ENCODE measurements at regions not wholly inside any gene's neighbourhood (a gene's known extent, or its start where the extent isn't known, plus 50 kb on each side); places are given as distances from the start of the nearest gene placed in this dataset.
"Not testable (repeated sequence)": the region's sequence is repeated elsewhere in the genome, so short reads cannot be mapped to it uniquely, and the experiment has no call there.

DNA sequence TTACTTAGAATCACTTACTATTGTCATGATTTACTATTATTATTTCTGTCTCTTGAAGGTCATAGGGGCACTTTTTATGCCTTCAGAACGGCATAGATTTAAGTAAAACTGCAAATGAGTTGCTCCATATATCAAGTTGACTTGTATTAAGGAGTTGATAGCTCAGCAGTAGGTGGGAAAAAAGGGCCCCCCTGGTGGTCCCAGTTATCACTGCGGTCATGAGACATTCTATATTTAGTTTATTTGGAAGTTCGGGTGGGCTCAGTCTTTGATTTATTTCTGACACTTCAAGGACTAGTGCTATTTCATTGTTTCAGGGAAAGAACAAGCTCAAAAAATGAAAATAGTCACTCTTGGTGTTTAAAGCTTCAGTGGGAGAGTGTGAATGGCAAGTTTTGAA is 159.3 kb downstream of the SLC24A2 start:
- WGBS (ENCODE audit: extremely low coverage, insufficient coverage, low lambda C conversion rate), result no CpG with 5 or more reads among the region's 3 CpGs

DNA sequence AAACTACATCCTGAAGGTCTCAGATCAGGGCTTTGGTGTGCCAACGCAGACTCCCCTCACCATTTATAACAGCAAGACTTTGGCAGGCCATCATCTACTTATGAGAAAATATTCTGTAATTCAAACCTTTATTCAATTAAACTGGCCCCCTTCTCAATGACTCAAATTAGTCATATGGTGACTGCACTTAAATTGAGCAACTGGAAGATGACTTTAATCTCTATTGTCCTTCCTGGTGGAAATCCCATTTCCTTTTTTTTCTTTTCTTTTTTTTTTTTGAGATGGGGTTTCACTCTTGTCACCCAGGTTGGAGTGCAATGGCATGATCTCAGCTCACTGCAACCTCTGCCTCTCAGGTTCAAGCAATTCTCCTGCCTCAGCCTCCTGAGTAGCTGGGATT is 163.4 kb downstream of the SLC24A2 start:
- H3K56ac ChIP-seq (ENCODE audit: low read length); H3K18ac ChIP-seq (ENCODE audit: low read length); H2AK5ac ChIP-seq (ENCODE audit: low read length); H3K4me2 ChIP-seq (ENCODE audit: low read length); H2BK15ac ChIP-seq (replicated peaks; ENCODE audit: low read depth); H3K36me3 ChIP-seq (ENCODE audit: control insufficient read depth, insufficient read depth, low read length); H2BK120ac ChIP-seq (ENCODE audit: low read depth, low read length); H2BK5ac ChIP-seq (ENCODE audit: low read length); H4K8ac ChIP-seq (ENCODE audit: low read depth, low read length); DNase-seq; H3K27me3 ChIP-seq (ENCODE audit: insufficient read depth, low read length, poor library complexity); H3K23ac ChIP-seq (ENCODE audit: low read length); H3K4me3 ChIP-seq (ENCODE audit: low read length); H3K27ac ChIP-seq (ENCODE audit: low read depth, low read length); H3K79me2 ChIP-seq (ENCODE audit: control insufficient read depth, insufficient read depth, low read length); H3K79me1 ChIP-seq (ENCODE audit: low read length); H3K4me1 ChIP-seq (ENCODE audit: control insufficient read depth, low read depth, low read length); H4K5ac ChIP-seq (ENCODE audit: low read length); H3K4ac ChIP-seq (ENCODE audit: low read depth, low read length); H3K9ac ChIP-seq (ENCODE audit: low read length): not testable (repeated sequence)
- WGBS (ENCODE audit: extremely low coverage, insufficient coverage, low lambda C conversion rate), result no CpG with 5 or more reads among the region's 1 CpG

More for the DNA sequence above, 159.3 kb downstream of the SLC24A2 start:
- Histone ChIP-seq H2BK120ac (ENCODE audit: low read depth, low read length) (no peak overlapping the region), H3K36me3 (ENCODE audit: control insufficient read depth, insufficient read depth, low read length) (no peaks in the 10 kb centered on the region), H3K4me1 (ENCODE audit: control insufficient read depth, low read depth, low read length) (no peaks in the 10 kb centered on the region), H3K23ac (ENCODE audit: low read length) (no peak overlapping the region), H2AK5ac (ENCODE audit: low read length) (no peak overlapping the region), H3K79me2 (ENCODE audit: control insufficient read depth, insufficient read depth, low read length) (no peaks in the 10 kb centered on the region), H4K5ac (ENCODE audit: low read length) (no peak overlapping the region), H3K4ac (ENCODE audit: low read depth, low read length) (no peak overlapping the region), H3K56ac (ENCODE audit: low read length) (no peak overlapping the region), H3K4me2 (ENCODE audit: low read length) (no peak overlapping the region), H3K27me3 (ENCODE audit: insufficient read depth, low read length, poor library complexity) (no peaks in the 10 kb centered on the region), H3K4me3 (ENCODE audit: low read length) (no peak overlapping the region), H2BK15ac (replicated peaks; ENCODE audit: low read depth) (no peak overlapping the region), H2BK5ac (ENCODE audit: low read length) (no peak overlapping the region), H3K27ac (ENCODE audit: low read depth, low read length) (no peak overlapping the region), H3K9ac (ENCODE audit: low read length) (no peak overlapping the region), H3K79me1 (ENCODE audit: low read length) (no peaks in the 10 kb centered on the region), H3K18ac (ENCODE audit: low read length) (no peak overlapping the region), H4K8ac (ENCODE audit: low read depth, low read length) (no peak overlapping the region)
- DNase-seq, result peak; percentile 26

DNA sequence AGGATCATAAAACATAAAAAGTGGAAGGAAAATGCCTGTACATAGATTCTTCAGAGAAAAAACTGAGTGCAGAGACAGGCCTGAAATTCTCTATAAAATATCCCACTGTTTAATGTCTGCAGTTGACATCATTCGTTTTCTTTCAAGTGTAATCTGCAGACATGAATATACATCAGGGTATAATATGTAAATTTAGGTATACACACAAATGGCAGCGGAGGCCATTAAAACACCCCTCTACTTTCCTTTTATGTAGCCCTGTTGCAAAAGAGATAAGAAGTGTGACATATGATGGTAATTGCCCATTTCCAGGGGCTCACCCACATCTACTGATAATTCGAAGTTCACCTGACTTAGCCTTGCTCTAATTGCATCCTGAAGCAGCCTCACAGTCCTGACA is 164.3 kb downstream of the SLC24A2 start:
- no peak overlapping the region for H3K4me3 ChIP-seq (ENCODE audit: low read length)
- no peak overlapping the region for H3K4me2 ChIP-seq (ENCODE audit: low read length)
- peaks cover 2% of the 10 kb centered on the region for H3K4me1 ChIP-seq (ENCODE audit: control insufficient read depth, low read depth, low read length)
- no peak overlapping the region for H3K18ac ChIP-seq (ENCODE audit: low read length)
- no peak overlapping the region for H2BK5ac ChIP-seq (ENCODE audit: low read length)
- no peak overlapping the region for H3K27ac ChIP-seq (ENCODE audit: low read depth, low read length)
- H4K8ac ChIP-seq (ENCODE audit: low read depth, low read length), result no peak overlapping the region
- H2BK15ac ChIP-seq (replicated peaks; ENCODE audit: low read depth), result no peak overlapping the region
- no peaks in the 10 kb centered on the region for H3K79me1 ChIP-seq (ENCODE audit: low read length)
- H2BK120ac ChIP-seq (ENCODE audit: low read depth, low read length), result no peak overlapping the region
- no peak overlapping the region for H3K9ac ChIP-seq (ENCODE audit: low read length)
- H3K36me3 ChIP-seq (ENCODE audit: control insufficient read depth, insufficient read depth, low read length), result no peaks in the 10 kb centered on the region
- no peak overlapping the region for H4K5ac ChIP-seq (ENCODE audit: low read length)
- H3K4ac ChIP-seq (ENCODE audit: low read depth, low read length), result no peak overlapping the region
- DNase-seq, result peak; percentile 16
- H2AK5ac ChIP-seq (ENCODE audit: low read length), result no peak overlapping the region
- no peaks in the 10 kb centered on the region for H3K27me3 ChIP-seq (ENCODE audit: insufficient read depth, low read length, poor library complexity)
- no peaks in the 10 kb centered on the region for H3K79me2 ChIP-seq (ENCODE audit: control insufficient read depth, insufficient read depth, low read length)
- no peak overlapping the region for H3K56ac ChIP-seq (ENCODE audit: low read length)
- WGBS (ENCODE audit: extremely low coverage, insufficient coverage, low lambda C conversion rate), result no CpG with 5 or more reads among the region's 3 CpGs
- H3K23ac ChIP-seq (ENCODE audit: low read length), result no peak overlapping the region

DNA sequence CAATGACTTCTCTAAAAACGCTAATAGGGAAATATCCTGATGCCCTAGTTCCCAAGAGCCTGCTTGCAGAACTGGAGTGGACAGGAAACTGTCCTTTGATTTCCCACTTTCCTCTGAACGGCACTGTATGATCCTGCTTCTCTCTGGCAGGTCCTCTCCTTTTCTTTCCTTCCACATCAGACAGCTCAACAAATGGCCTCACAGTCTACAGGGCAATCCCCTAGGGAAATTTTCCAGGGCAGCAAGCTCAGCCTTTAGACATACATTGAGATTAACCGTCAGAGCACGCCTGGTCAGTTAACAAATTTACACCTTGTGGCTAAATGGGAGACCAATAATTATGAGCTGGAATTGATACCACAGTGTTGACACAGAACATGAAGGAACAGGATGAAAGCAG is 164.9 kb downstream of the SLC24A2 start:
- no peaks in the 10 kb centered on the region for H3K79me1 ChIP-seq (ENCODE audit: low read length)
- no peaks in the 10 kb centered on the region for H3K79me2 ChIP-seq (ENCODE audit: control insufficient read depth, insufficient read depth, low read length)
- WGBS (ENCODE audit: extremely low coverage, insufficient coverage, low lambda C conversion rate), result no CpG with 5 or more reads among the region's 4 CpGs
- H3K4ac ChIP-seq (ENCODE audit: low read depth, low read length), result peak overlapping the region; percentile 36
- no peak overlapping the region for H4K5ac ChIP-seq (ENCODE audit: low read length)
- H3K4me2 ChIP-seq (ENCODE audit: low read length), result no peak overlapping the region
- H3K4me1 ChIP-seq (ENCODE audit: control insufficient read depth, low read depth, low read length), result peaks cover 2% of the 10 kb centered on the region
- H3K4me3 ChIP-seq (ENCODE audit: low read length), result no peak overlapping the region
- H2BK15ac ChIP-seq (replicated peaks; ENCODE audit: low read depth), result no peak overlapping the region
- no peak overlapping the region for H2BK120ac ChIP-seq (ENCODE audit: low read depth, low read length)
- no peak overlapping the region for H4K8ac ChIP-seq (ENCODE audit: low read depth, low read length)
- peak; percentile 48 for DNase-seq
- no peak overlapping the region for H3K56ac ChIP-seq (ENCODE audit: low read length)
- H3K18ac ChIP-seq (ENCODE audit: low read length), result no peak overlapping the region
- no peak overlapping the region for H2AK5ac ChIP-seq (ENCODE audit: low read length)
- no peak overlapping the region for H3K9ac ChIP-seq (ENCODE audit: low read length)
- no peak overlapping the region for H3K27ac ChIP-seq (ENCODE audit: low read depth, low read length)
- H3K36me3 ChIP-seq (ENCODE audit: control insufficient read depth, insufficient read depth, low read length), result no peaks in the 10 kb centered on the region
- H2BK5ac ChIP-seq (ENCODE audit: low read length), result no peak overlapping the region
- no peak overlapping the region for H3K23ac ChIP-seq (ENCODE audit: low read length)
- no peaks in the 10 kb centered on the region for H3K27me3 ChIP-seq (ENCODE audit: insufficient read depth, low read length, poor library complexity)

DNA sequence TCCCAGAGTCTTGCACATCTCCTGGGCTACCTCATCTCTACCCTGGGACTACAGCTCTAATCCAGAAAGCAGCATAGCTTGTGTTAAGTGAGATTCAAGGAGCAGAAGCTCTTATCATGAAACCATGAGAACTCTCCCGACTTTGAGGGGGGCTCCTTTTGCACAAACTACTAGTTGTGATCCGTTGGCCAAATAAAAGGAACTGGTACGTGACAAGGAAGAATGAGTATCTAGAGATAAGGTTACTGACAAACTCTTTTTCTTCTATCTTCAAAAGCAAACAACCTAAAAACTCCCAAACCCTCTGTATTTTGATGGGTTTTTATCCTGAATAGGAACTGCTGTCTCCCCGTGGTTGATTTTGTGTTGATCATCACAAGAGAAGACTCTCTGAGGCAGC is 168.5 kb downstream of the SLC24A2 start:
- Histone ChIP-seq H3K9ac (ENCODE audit: low read length) (no peak overlapping the region), H3K4me3 (ENCODE audit: low read length) (no peak overlapping the region), H3K4ac (ENCODE audit: low read depth, low read length) (no peak overlapping the region), H3K23ac (ENCODE audit: low read length) (no peak overlapping the region), H2BK15ac (replicated peaks; ENCODE audit: low read depth) (no peak overlapping the region), H3K27ac (ENCODE audit: low read depth, low read length) (no peak overlapping the region), H3K56ac (ENCODE audit: low read length) (no peak overlapping the region), H3K4me2 (ENCODE audit: low read length) (no peak overlapping the region), H3K36me3 (ENCODE audit: control insufficient read depth, insufficient read depth, low read length) (no peaks in the 10 kb centered on the region), H3K79me1 (ENCODE audit: low read length) (no peaks in the 10 kb centered on the region), H2BK5ac (ENCODE audit: low read length) (no peak overlapping the region), H3K79me2 (ENCODE audit: control insufficient read depth, insufficient read depth, low read length) (no peaks in the 10 kb centered on the region), H3K27me3 (ENCODE audit: insufficient read depth, low read length, poor library complexity) (no peaks in the 10 kb centered on the region), H2AK5ac (ENCODE audit: low read length) (no peak overlapping the region), H4K8ac (ENCODE audit: low read depth, low read length) (no peak overlapping the region), H2BK120ac (ENCODE audit: low read depth, low read length) (no peak overlapping the region), H4K5ac (ENCODE audit: low read length) (no peak overlapping the region), H3K18ac (ENCODE audit: low read length) (no peak overlapping the region), H3K4me1 (ENCODE audit: control insufficient read depth, low read depth, low read length) (peaks cover 2% of the 10 kb centered on the region)
- no CpG with 5 or more reads among the region's 4 CpGs for WGBS (ENCODE audit: extremely low coverage, insufficient coverage, low lambda C conversion rate)
- DNase-seq, result no peak

DNA sequence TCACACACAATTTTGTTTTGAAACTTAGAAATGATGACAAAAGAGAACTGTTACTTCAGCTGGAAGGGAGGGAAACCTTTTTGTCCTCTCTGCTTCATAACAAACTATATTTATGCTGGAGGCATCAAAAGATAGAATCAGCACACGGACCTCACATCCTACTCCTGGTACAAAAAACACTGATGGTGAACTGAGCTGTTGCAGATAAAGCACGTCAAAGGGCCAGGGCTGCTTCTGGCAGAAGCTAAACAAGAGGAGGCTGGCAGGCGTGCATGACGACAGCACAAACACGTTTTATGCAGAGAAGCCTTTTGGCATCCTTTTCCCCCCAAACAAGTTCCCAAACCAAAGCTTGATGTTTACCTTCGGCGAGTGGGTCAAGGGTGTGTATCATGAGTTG is 169.6 kb downstream of the SLC24A2 start:
- no peak overlapping the region for H3K4ac ChIP-seq (ENCODE audit: low read depth, low read length)
- WGBS (ENCODE audit: extremely low coverage, insufficient coverage, low lambda C conversion rate), result no CpG with 5 or more reads among the region's 7 CpGs

More for the DNA sequence above, 169.6 kb downstream of the SLC24A2 start:
- Histone ChIP-seq H3K36me3 (ENCODE audit: control insufficient read depth, insufficient read depth, low read length) (no peaks in the 10 kb centered on the region), H3K23ac (ENCODE audit: low read length) (no peak overlapping the region), H2BK120ac (ENCODE audit: low read depth, low read length) (no peak overlapping the region), H2BK5ac (ENCODE audit: low read length) (no peak overlapping the region), H3K79me2 (ENCODE audit: control insufficient read depth, insufficient read depth, low read length) (no peaks in the 10 kb centered on the region), H2BK15ac (replicated peaks; ENCODE audit: low read depth) (no peak overlapping the region), H3K18ac (ENCODE audit: low read length) (no peak overlapping the region), H4K8ac (ENCODE audit: low read depth, low read length) (no peak overlapping the region), H3K4me2 (ENCODE audit: low read length) (no peak overlapping the region), H3K27ac (ENCODE audit: low read depth, low read length) (no peak overlapping the region), H3K56ac (ENCODE audit: low read length) (no peak overlapping the region), H3K9ac (ENCODE audit: low read length) (no peak overlapping the region), H3K27me3 (ENCODE audit: insufficient read depth, low read length, poor library complexity) (no peaks in the 10 kb centered on the region), H3K79me1 (ENCODE audit: low read length) (no peaks in the 10 kb centered on the region), H3K4me3 (ENCODE audit: low read length) (no peak overlapping the region), H3K4me1 (ENCODE audit: control insufficient read depth, low read depth, low read length) (peaks cover 2% of the 10 kb centered on the region), H2AK5ac (ENCODE audit: low read length) (no peak overlapping the region), H4K5ac (ENCODE audit: low read length) (no peak overlapping the region)
- no peak for DNase-seq
